Upper lobe of left lung (tissue), 4 donors: ENCODE measurements at regions not wholly inside any gene's neighbourhood (a gene's known extent, or its start where the extent isn't known, plus 50 kb on each side); places are given as distances from the start of the nearest gene placed in this dataset.

Experiments used
- CTCF ChIP-seq, 6 experiments: fragments of 450-650 bp in 4 of 6; fragments of 200-600 bp in 2 of 6; sonication (generic) in 2 of 6; IDR thresholded peaks; one replicate each; pipeline ENCODE4 v1.5.1; 2016 to 2019; ENCODE audit warnings: antibody characterized with exemption in 6 of 6
- POLR2A ChIP-seq, 4 donors: fragments of 450-650 bp; IDR thresholded peaks; one replicate each; pipeline ENCODE4 v1.5.1; 2016 to 2017; ENCODE audit warnings: antibody characterized with exemption in 4 of 4, mild to moderate bottlenecking in 2 of 4
- POLR2AphosphoS5 ChIP-seq, 2 donors: sonication (generic); formaldehyde crosslinking; IDR thresholded peaks; one replicate each; pipeline ENCODE4 v1.5.1; 2017; ENCODE audit warnings: antibody characterized with exemption in 2 of 2

- TF ChIP-seq POLR2AphosphoS5 (IDR thresholded peaks at IDR 0.05) (no peak), CTCF (IDR thresholded peaks at IDR 0.05) (no peak), POLR2A (IDR thresholded peaks at IDR 0.05) (no peak)
Measured at GRCh38 chr1:234728740-234729139, 118.8 kb upstream of the IRF2BP2 start.
